ENCODE measurements at regions not wholly inside any gene's neighbourhood (a gene's known extent, or its start where the extent isn't known, plus 50 kb on each side); places are given as distances from the start of the nearest gene placed in this dataset.

DNA sequence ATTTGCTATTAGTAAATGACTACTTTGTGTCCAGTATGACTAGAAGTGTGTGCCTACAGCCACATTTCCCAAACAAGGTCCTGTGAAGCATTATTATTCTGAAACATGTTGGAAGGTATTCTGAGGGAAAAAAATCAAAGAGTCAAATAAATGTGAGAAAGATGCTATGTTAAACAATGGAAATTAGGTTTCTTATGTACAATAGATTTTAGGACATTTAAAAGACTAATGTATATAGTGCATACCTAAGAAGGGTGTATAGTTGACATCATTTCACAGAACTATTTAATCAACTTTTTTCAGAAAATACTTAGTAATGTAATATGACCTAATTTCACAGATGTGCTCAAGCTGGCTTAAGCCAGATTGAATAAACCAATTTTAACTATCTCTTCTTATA is 582.5 kb downstream of the USP25 start:
- no peaks in the 10 kb centered on the region for H3K27me3 Mint-ChIP-seq
- no peaks in the 10 kb centered on the region for H3K36me3 Mint-ChIP-seq (ENCODE audit: insufficient read depth)
- no peaks in the 10 kb centered on the region for H3K4me1 Mint-ChIP-seq (ENCODE audit: low read depth in 2 of 2)
- peaks cover 0 to 3% of the 10 kb centered on the region in 2 donors for H3K9me3 Mint-ChIP-seq
- H3K4me3 Mint-ChIP-seq, result no peak overlapping the region
- H3K27ac Mint-ChIP-seq, result no peak overlapping the region
- DNase-seq (no peak), ATAC-seq (replicated peaks) (no peak)

- no peak overlapping the region for H3K4me3 Mint-ChIP-seq
- H3K27ac Mint-ChIP-seq, result no peak overlapping the region
Measured at GRCh38 chr21:16315223-16315622, 585.4 kb downstream of the USP25 start.

DNA sequence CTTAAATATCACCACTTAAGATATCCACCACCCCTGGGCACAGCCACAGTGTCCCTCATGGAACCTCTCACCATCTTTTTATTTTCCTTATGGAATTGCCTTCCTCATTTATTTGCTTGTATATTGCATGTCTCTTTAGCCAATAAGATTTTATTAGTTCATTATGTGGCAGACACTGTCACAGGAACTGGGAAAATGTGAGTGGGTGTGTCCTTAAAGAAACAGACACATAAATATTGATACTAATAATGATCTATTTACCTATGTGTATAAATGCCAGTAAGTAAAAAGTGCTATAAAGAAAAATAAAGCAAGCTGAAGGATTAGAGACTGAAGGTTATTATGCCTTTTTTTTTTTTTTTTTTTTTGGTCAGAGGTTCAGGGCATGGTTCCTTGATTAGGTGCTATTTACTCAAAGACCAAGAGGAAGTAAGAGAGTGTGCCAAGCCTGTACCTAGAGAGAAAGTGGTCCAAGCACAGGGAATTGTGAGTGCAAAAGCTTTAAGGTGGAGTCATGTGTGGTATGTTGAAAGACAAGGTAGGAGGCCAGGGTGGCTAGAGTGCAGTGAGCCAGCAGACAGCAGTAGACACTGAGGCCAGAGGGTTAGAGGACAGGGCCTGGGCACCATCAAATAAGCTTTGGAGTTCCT is 589.0 kb downstream of the USP25 start:
- Mint-ChIP-seq H3K27ac (no peak overlapping the region), H3K4me1 (ENCODE audit: low read depth in 2 of 2) (no peaks in the 10 kb centered on the region), H3K4me3 (no peak overlapping the region), H3K9me3 (no peaks in the 10 kb centered on the region), H3K36me3 (ENCODE audit: insufficient read depth) (no peaks in the 10 kb centered on the region), H3K27me3 (no peaks in the 10 kb centered on the region)
- DNase-seq (no peak), ATAC-seq (replicated peaks) (no peak)

More at GRCh38 chr21:16315223-16315622, 585.4 kb downstream of the USP25 start:
- Mint-ChIP-seq H3K36me3 (ENCODE audit: insufficient read depth) (no peaks in the 10 kb centered on the region), H3K4me1 (ENCODE audit: low read depth in 2 of 2) (no peaks in the 10 kb centered on the region), H3K27me3 (no peaks in the 10 kb centered on the region), H3K9me3 (no peaks in the 10 kb centered on the region)
- no peak for ATAC-seq (replicated peaks)
- no peak for DNase-seq

GRCh38 chr21:16320110-16320509 is 590.3 kb downstream of the USP25 start:
- Mint-ChIP-seq H3K36me3 (ENCODE audit: insufficient read depth) (no peaks in the 10 kb centered on the region), H3K27me3 (no peaks in the 10 kb centered on the region), H3K27ac (no peak overlapping the region), H3K4me1 (ENCODE audit: low read depth in 2 of 2) (no peaks in the 10 kb centered on the region), H3K9me3 (no peaks in the 10 kb centered on the region), H3K4me3 (no peak overlapping the region)
- no peak for ATAC-seq (replicated peaks)
- DNase-seq, result no peak

DNA sequence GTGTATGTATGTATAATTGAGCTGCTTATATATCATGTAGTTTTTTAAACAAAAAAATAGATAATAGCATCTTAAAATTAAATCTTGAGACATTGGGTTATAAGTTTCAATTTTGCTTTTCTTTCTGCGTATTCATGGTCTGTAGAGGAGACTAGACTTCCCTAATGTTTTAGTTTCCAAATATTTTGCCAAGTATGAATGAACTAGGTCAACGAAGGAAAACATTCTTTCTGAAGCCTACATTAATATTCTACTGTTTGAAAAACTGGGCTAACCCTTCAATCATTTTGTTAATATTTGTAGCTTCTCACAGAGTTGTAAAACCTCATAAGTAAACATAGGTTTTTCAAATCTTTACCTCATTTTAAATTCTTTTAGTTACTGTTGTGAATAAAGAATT is 592.7 kb downstream of the USP25 start:
- no peak overlapping the region for H3K27ac Mint-ChIP-seq
- DNase-seq (no peak), ATAC-seq (replicated peaks) (no peak)
- no peaks in the 10 kb centered on the region for H3K4me1 Mint-ChIP-seq (ENCODE audit: low read depth in 2 of 2)
- H3K27me3 Mint-ChIP-seq, result no peaks in the 10 kb centered on the region
- H3K36me3 Mint-ChIP-seq (ENCODE audit: insufficient read depth), result no peaks in the 10 kb centered on the region
- H3K4me3 Mint-ChIP-seq, result no peak overlapping the region
- H3K9me3 Mint-ChIP-seq, result no peaks in the 10 kb centered on the region

- Mint-ChIP-seq H3K36me3 (ENCODE audit: insufficient read depth) (no peaks in the 10 kb centered on the region), H3K27ac (no peak overlapping the region), H3K27me3 (no peaks in the 10 kb centered on the region), H3K9me3 (no peaks in the 10 kb centered on the region), H3K4me1 (ENCODE audit: low read depth in 2 of 2) (no peaks in the 10 kb centered on the region), H3K4me3 (no peak overlapping the region)
- DNase-seq (no peak), ATAC-seq (replicated peaks) (no peak)
Measured at GRCh38 chr21:16323596-16323995, 593.8 kb downstream of the USP25 start.

DNA sequence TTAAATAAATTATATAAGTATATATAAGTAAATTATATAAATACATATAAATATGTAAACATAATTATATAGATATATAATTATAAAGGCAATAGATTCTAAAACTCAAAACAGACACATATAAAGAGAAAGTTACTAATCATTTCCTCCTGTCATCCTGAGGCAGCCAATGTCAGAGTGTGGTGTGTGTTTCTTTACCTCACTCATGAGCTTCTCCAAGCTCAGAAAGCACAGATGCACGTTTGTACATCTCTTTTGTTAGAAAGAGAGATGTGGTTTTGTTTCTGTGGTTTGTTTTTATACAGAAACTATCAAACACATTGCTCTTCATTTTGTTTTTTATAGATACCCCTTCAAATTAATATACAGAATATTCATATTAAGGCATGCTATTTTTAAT is 594.8 kb downstream of the USP25 start:
- H3K4me3 Mint-ChIP-seq, result no peak overlapping the region
- DNase-seq, result no peak
- H3K27me3 Mint-ChIP-seq, result no peaks in the 10 kb centered on the region
- H3K36me3 Mint-ChIP-seq (ENCODE audit: insufficient read depth), result no peaks in the 10 kb centered on the region
- H3K9me3 Mint-ChIP-seq, result no peaks in the 10 kb centered on the region
- no peak for ATAC-seq (replicated peaks)
- no peaks in the 10 kb centered on the region for H3K4me1 Mint-ChIP-seq (ENCODE audit: low read depth in 2 of 2)
- no peak overlapping the region for H3K27ac Mint-ChIP-seq

- DNase-seq, result no peak
Measured at GRCh38 chr21:16330082-16330907, 600.5 kb downstream of the USP25 start.

DNA sequence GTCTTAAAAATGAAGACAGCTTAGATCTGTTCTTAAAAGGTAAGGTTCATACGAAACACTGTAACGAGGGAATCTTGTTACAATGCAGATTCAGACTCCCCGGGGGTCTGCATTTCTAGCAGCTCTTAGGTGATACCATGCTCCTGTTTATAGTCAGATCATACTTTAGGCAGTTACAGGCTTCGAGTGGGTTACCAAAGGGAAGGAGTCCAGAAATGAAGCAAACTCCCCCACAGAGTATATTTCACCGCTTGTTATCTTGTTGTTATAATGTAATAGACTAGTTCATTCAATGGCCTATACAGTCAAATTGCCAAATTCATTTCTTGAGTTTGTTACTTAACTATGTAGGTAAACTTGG is 601.1 kb downstream of the USP25 start:
- ATAC-seq (replicated peaks) (no peak), DNase-seq (no peak)
- no peak overlapping the region for H3K27ac Mint-ChIP-seq
- no peaks in the 10 kb centered on the region for H3K9me3 Mint-ChIP-seq
- H3K36me3 Mint-ChIP-seq (ENCODE audit: insufficient read depth), result no peaks in the 10 kb centered on the region
- no peak overlapping the region for H3K4me3 Mint-ChIP-seq
- H3K27me3 Mint-ChIP-seq, result no peaks in the 10 kb centered on the region
- no peaks in the 10 kb centered on the region for H3K4me1 Mint-ChIP-seq (ENCODE audit: low read depth in 2 of 2)

More at GRCh38 chr21:16330082-16330907, 600.5 kb downstream of the USP25 start:
- Mint-ChIP-seq H3K27ac (no peak overlapping the region), H3K36me3 (ENCODE audit: insufficient read depth) (no peaks in the 10 kb centered on the region), H3K9me3 (no peaks in the 10 kb centered on the region), H3K4me1 (ENCODE audit: low read depth in 2 of 2) (no peaks in the 10 kb centered on the region), H3K27me3 (no peaks in the 10 kb centered on the region), H3K4me3 (no peak overlapping the region)
- ATAC-seq (replicated peaks), result peak; percentile 46

DNA sequence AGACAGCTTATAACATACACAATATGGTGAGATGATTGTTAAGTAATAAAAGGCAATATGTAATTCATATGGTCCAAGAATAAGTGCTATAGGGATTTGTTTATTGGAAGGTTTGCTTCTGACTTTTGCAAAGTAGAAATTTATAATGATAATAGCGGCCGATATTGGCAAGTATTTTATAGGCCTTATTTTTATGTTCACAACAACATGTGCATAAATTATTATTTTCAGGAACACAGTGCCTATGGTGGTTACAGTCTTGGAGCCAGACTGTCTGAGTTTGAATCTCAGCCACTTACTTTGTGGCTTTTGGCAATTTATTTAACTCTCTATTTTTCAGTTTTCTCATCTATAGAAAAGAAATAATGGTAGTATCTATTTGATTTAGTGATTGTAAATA is 607.5 kb downstream of the USP25 start:
- Mint-ChIP-seq H3K4me3 (no peak overlapping the region), H3K27me3 (no peaks in the 10 kb centered on the region), H3K4me1 (ENCODE audit: low read depth in 2 of 2) (no peaks in the 10 kb centered on the region), H3K9me3 (no peaks in the 10 kb centered on the region), H3K36me3 (ENCODE audit: insufficient read depth) (no peaks in the 10 kb centered on the region), H3K27ac (no peak overlapping the region)
- no peak for DNase-seq
- no peak for ATAC-seq (replicated peaks)

DNA sequence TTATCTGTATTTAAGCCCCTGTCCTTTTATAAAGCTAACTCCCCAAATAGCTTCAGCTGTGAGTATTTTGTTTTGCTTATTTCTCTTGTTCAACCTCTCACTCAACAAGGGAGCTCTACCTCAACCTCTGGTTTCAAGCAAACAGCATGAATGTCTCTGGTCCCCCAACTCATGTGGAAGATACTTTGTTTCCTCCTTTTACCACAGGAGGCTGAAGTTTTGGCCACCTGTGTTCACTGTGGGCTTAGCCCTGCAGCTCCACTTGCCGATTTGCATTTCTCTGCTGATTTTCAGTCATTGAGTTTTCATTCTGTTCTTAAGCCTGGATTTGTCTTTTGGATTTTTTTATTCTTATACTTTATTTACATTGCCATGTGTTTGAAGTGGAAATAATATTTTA is 613.1 kb downstream of the USP25 start:
- Mint-ChIP-seq H3K4me3 (no peak overlapping the region), H3K4me1 (ENCODE audit: low read depth in 2 of 2) (no peaks in the 10 kb centered on the region), H3K9me3 (peaks cover 0 to 2% of the 10 kb centered on the region in 2 donors), H3K36me3 (ENCODE audit: insufficient read depth) (no peaks in the 10 kb centered on the region), H3K27ac (no peak overlapping the region), H3K27me3 (no peaks in the 10 kb centered on the region)
- DNase-seq, result no peak
- no peak for ATAC-seq (replicated peaks)

GRCh38 chr21:16343776-16344175 is 614.0 kb downstream of the USP25 start:
- Mint-ChIP-seq H3K36me3 (ENCODE audit: insufficient read depth) (no peaks in the 10 kb centered on the region), H3K27me3 (no peaks in the 10 kb centered on the region), H3K27ac (no peak overlapping the region), H3K4me1 (ENCODE audit: low read depth in 2 of 2) (no peaks in the 10 kb centered on the region), H3K4me3 (no peak overlapping the region), H3K9me3 (peaks cover 0 to 2% of the 10 kb centered on the region in 2 donors)
- DNase-seq, result no peak
- no peak for ATAC-seq (replicated peaks)

- ATAC-seq (replicated peaks) (no peak), DNase-seq (no peak)
- Mint-ChIP-seq H3K4me1 (ENCODE audit: low read depth in 2 of 2) (no peaks in the 10 kb centered on the region), H3K27me3 (no peaks in the 10 kb centered on the region), H3K4me3 (no peak overlapping the region), H3K36me3 (ENCODE audit: insufficient read depth) (no peaks in the 10 kb centered on the region), H3K9me3 (peaks cover 0 to 2% of the 10 kb centered on the region in 2 donors), H3K27ac (no peak overlapping the region)
Measured at GRCh38 chr21:16345757-16346156, 616.0 kb downstream of the USP25 start.

GRCh38 chr21:16347223-16347622 is 617.4 kb downstream of the USP25 start:
- H3K27ac Mint-ChIP-seq, result no peak overlapping the region
- no peaks in the 10 kb centered on the region for H3K27me3 Mint-ChIP-seq
- H3K9me3 Mint-ChIP-seq, result peaks cover 0 to 2% of the 10 kb centered on the region in 2 donors
- H3K4me1 Mint-ChIP-seq (ENCODE audit: low read depth in 2 of 2), result no peaks in the 10 kb centered on the region
- DNase-seq (no peak), ATAC-seq (replicated peaks) (no peak)
- H3K4me3 Mint-ChIP-seq, result no peak overlapping the region
- H3K36me3 Mint-ChIP-seq (ENCODE audit: insufficient read depth), result no peaks in the 10 kb centered on the region

Data from effector memory CD8-positive, alpha-beta T cell (primary cell).